Smooth muscle cell (in vitro differentiated cells): ENCODE measurements at regions not wholly inside any gene's neighbourhood (a gene's known extent, or its start where the extent isn't known, plus 50 kb on each side); places are given as distances from the start of the nearest gene placed in this dataset.
A peak's percentile ranks its signal among the peaks of the same experiment; 100 is the strongest.

Source experiments
- DNase-seq: peaks from one replicate; lab custom pipeline; 2025; ENCODE audit not compliant: unreplicated experiment; lab: John Stamatoyannopoulos, UW
- H2AFZ ChIP-seq: fragments of 200-600 bp; sonication (generic); 2 replicates; pipeline ENCODE4 v1.6.0; 2016; ENCODE audit warnings: antibody characterized with exemption, low read depth, mild to moderate bottlenecking
- H3F3A ChIP-seq: fragments of 200-600 bp; sonication (generic); 2 replicates; pipeline ENCODE4 v1.6.0; 2017; ENCODE audit warnings: antibody characterized with exemption, low read depth
- H3K27ac ChIP-seq: fragments of 200-600 bp; sonication (generic); 2 replicates; pipeline ENCODE4 v1.5.1; 2016; ENCODE audit warnings: low read depth, mild to moderate bottlenecking
- H3K27me3 ChIP-seq: fragments of 200-600 bp; sonication (generic); 2 replicates; pipeline ENCODE4 v1.6.1; 2016; ENCODE audit warnings: low read depth, mild to moderate bottlenecking
- H3K36me3 ChIP-seq: fragments of 200-600 bp; sonication (generic); 2 replicates; pipeline ENCODE4 v1.5.1; 2016; ENCODE audit warnings: low read depth
- H3K4me1 ChIP-seq: fragments of 200-600 bp; sonication (generic); 2 replicates; pipeline ENCODE4 v1.5.1; 2016; ENCODE audit warnings: low read depth
- H3K4me2 ChIP-seq: fragments of 200-600 bp; sonication (generic); 2 replicates; pipeline ENCODE4 v1.6.0; 2016; ENCODE audit warnings: mild to moderate bottlenecking
- H3K4me3 ChIP-seq: fragments of 200-600 bp; sonication (generic); 2 replicates; pipeline ENCODE4 v1.5.1; 2016; ENCODE audit warnings: mild to moderate bottlenecking
- H3K79me2 ChIP-seq: fragments of 200-600 bp; sonication (generic); 2 replicates; pipeline ENCODE4 v1.6.0; 2016; ENCODE audit warnings: low read depth, mild to moderate bottlenecking
- H3K9ac ChIP-seq: fragments of 200-600 bp; sonication (generic); 2 replicates; pipeline ENCODE4 v1.6.0; 2016; ENCODE audit warnings: low read depth
- H3K9me3 ChIP-seq: fragments of 200-600 bp; sonication (generic); replicated peaks from 2 replicates; pipeline ENCODE4 v1.5.1; 2016; ENCODE audit warnings: low read depth
- H4K20me1 ChIP-seq: fragments of 200-600 bp; sonication (generic); 2 replicates; pipeline ENCODE4 v1.6.0; 2016; ENCODE audit warnings: low read depth
- WGBS: methylation state at CpG from one replicate; pipeline ENCODE4 v1.1.7; 2016; ENCODE audit warnings: low lambda C conversion rate; 5-methylcytosine and 5-hydroxymethylcytosine counted together
- TF ChIP-seq, protein P1 (sequence below): fragments of 200-600 bp; sonication (generic); IDR thresholded peaks from 2 replicates; pipeline ENCODE4 v1.5.1; 2017; ENCODE audit warnings: borderline replicate concordance, mild to moderate bottlenecking, antibody characterized with exemption; ENCODE audit not compliant: insufficient read depth, poor library complexity, severe bottlenecking

DNA sequence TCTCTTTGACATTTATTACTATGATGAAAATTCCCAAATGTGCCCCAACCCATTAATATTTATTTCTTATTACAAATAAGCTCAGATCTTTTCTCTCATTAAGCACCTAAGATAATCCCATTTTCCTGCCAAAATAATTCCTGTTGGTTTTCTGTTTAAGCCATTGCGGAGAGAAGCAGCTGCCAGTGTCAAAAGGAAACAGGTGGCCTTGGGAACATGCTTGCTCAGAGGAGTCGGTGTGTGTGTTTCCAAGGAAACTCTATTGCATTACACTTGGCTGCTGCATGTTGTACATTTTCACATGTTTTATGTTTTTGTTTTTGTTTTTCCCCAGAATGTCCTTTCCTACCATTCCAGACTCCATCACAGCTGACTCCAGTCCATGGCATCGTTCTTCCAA lies 56.4 kb downstream of the CD24 start:
- no peak overlapping the region for H3K27ac ChIP-seq
- H3K9me3 ChIP-seq = no peaks in the 10 kb centered on the region
- H3F3A ChIP-seq = no peaks in the 10 kb centered on the region
- no peaks in the 10 kb centered on the region for H3K4me1 ChIP-seq
- H3K4me3 ChIP-seq = no peak overlapping the region
- no peak for DNase-seq
- H3K27me3 ChIP-seq = no peaks in the 10 kb centered on the region
- no peaks in the 10 kb centered on the region for H4K20me1 ChIP-seq
- no peaks in the 10 kb centered on the region for H3K36me3 ChIP-seq
- WGBS = 94% methylated on average over 3 of the region's 3 CpGs
- no peaks in the 10 kb centered on the region for H3K79me2 ChIP-seq
- no peak overlapping the region for H2AFZ ChIP-seq
- H3K9ac ChIP-seq = no peak overlapping the region
- TF ChIP-seq, protein P1, sequence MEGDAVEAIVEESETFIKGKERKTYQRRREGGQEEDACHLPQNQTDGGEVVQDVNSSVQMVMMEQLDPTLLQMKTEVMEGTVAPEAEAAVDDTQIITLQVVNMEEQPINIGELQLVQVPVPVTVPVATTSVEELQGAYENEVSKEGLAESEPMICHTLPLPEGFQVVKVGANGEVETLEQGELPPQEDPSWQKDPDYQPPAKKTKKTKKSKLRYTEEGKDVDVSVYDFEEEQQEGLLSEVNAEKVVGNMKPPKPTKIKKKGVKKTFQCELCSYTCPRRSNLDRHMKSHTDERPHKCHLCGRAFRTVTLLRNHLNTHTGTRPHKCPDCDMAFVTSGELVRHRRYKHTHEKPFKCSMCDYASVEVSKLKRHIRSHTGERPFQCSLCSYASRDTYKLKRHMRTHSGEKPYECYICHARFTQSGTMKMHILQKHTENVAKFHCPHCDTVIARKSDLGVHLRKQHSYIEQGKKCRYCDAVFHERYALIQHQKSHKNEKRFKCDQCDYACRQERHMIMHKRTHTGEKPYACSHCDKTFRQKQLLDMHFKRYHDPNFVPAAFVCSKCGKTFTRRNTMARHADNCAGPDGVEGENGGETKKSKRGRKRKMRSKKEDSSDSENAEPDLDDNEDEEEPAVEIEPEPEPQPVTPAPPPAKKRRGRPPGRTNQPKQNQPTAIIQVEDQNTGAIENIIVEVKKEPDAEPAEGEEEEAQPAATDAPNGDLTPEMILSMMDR = no peak
- H3K4me2 ChIP-seq = no peak overlapping the region

DNA sequence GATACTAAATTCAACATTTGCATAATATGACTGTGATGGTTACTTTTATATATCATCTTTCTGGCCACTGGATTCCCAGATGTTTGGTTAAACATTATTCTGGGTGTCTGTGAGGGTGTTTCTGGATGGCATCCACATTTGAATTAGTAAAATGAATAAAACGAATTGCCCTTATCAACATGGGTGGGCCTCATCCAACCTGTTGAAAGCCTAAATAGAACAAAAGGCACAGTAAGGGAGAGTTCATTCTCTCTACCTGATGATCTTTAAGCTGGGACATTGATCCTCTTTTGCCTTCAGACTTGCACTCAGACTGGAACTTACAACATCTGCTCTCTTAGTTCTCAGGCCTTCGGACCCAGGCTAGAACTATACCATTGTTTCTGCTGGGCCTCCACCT lies 57.6 kb downstream of the CD24 start:
- H3K27me3 ChIP-seq = no peaks in the 10 kb centered on the region

DNA sequence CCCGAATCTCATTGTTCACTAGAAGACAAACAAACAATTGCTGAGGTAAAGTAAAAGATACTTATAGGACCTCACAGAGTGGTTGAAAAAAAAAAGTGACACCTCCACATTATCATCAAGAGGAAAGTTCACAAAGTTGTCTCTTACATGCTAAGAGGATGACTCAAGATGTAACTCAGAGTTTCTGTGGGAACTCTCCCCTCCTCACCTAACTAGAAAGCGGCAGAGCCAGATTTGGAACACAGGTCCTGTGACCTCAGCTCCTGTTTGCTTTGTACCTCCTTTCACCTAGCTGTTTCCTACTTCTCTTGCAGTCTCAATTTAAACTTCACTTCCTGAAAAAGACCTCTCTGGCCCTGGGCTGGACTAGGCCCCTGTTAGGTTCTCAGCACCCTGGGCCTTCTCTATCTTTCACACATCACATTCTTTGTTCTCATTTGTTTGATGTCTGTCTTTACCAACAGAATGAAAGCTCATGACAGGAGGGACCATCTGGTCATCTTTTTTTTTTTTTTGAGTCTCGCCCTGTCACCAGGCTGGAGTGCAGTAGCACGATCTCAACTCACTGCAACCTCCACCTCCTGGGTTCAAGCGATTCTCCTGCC lies 60.8 kb downstream of the CD24 start:
- Histone ChIP-seq H3K36me3 (no peaks in the 10 kb centered on the region), H3K9me3 (no peaks in the 10 kb centered on the region), H4K20me1 (no peaks in the 10 kb centered on the region), H3K27me3 (no peaks in the 10 kb centered on the region), H3K4me3 (no peak overlapping the region), H3K27ac (peak overlapping the region; percentile 93), H3K9ac (peak overlapping the region; percentile 31), H3K4me1 (no peaks in the 10 kb centered on the region), H3F3A (no peaks in the 10 kb centered on the region), H2AFZ (no peak overlapping the region), H3K79me2 (no peaks in the 10 kb centered on the region), H3K4me2 (no peak overlapping the region)
- TF ChIP-seq, protein P1 = no peak
- WGBS = 72% methylated on average over 5 of the region's 5 CpGs
- DNase-seq = no peak

More for the DNA sequence above, 57.6 kb downstream of the CD24 start:
- Histone ChIP-seq H3K4me1 (no peaks in the 10 kb centered on the region), H4K20me1 (no peaks in the 10 kb centered on the region), H3K4me3 (no peak overlapping the region), H3K4me2 (no peak overlapping the region), H3F3A (no peaks in the 10 kb centered on the region), H3K36me3 (no peaks in the 10 kb centered on the region), H2AFZ (no peak overlapping the region), H3K9ac (no peak overlapping the region), H3K79me2 (no peaks in the 10 kb centered on the region), H3K27ac (no peak overlapping the region), H3K9me3 (no peaks in the 10 kb centered on the region)
- 95% methylated on average over 2 of the region's 2 CpGs for WGBS
- TF ChIP-seq, protein P1 = no peak
- no peak for DNase-seq

DNA sequence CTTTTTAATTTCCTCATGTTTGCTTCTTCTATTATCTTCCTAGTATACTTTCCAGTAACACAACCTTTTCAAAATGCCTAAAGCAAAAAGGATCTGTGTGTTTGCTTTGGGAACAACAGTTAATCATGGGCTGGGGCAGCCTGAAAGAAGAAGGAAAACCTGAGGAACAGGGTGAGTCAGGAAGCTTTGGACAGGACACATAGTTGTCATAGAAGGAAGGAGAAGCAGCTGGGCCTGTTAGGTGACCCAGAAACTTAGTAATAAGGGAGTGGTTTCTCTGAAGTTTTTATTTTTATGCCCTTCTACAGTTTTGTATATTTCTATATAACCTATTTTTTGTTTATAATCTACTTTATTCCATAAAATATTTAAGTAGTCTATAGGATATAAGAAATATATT lies 61.4 kb downstream of the CD24 start:
- TF ChIP-seq, protein P1 = no peak
- no peak for DNase-seq
- Histone ChIP-seq H4K20me1 (no peaks in the 10 kb centered on the region), H3K4me1 (no peaks in the 10 kb centered on the region), H2AFZ (no peak overlapping the region), H3K4me3 (no peak overlapping the region), H3K79me2 (no peaks in the 10 kb centered on the region), H3K27ac (peak overlapping the region; percentile 93), H3K9ac (no peak overlapping the region), H3K27me3 (no peaks in the 10 kb centered on the region), H3F3A (no peaks in the 10 kb centered on the region), H3K9me3 (no peaks in the 10 kb centered on the region), H3K36me3 (no peaks in the 10 kb centered on the region), H3K4me2 (no peak overlapping the region)
